H1 (cell line): ENCODE measurements at regions not wholly inside any gene's neighbourhood (a gene's known extent, or its start where the extent isn't known, plus 50 kb on each side); places are given as distances from the start of the nearest gene placed in this dataset.

ENCODE experiments used
- BRCA1 ChIP-seq: IDR thresholded peaks from 2 replicates; pipeline ENCODE4 v1.6.1; 2012; ENCODE audit warnings: low read depth, low read length, improper control_type of control experiment
- HDAC2 ChIP-seq, 2 experiments: fragments of 300-600 bp in 1 of 2; sonication (generic) in 1 of 2; IDR thresholded peaks; 2 replicates each; pipeline ENCODE4 v1.6.1; 2011 to 2012; ENCODE audit warnings: low read depth in 2 of 2, low read length in 2 of 2, mild to moderate bottlenecking in 2 of 2, moderate library complexity in 2 of 2, borderline replicate concordance in 1 of 2, inconsistent platforms in 1 of 2
- ZNF274 ChIP-seq: IDR thresholded peaks from 2 replicates; pipeline ENCODE4 v1.7.0; 2012; ENCODE audit warnings: low read length, borderline replicate concordance; ENCODE audit errors: extremely low read depth
- TF ChIP-seq, protein P1 (sequence below): fragments of 300-600 bp; sonication (generic); IDR thresholded peaks from 2 replicates; pipeline ENCODE4 v1.7.1; 2012; ENCODE audit warnings: low read length, moderate library complexity, mild to moderate bottlenecking, inconsistent platforms; ENCODE audit not compliant: insufficient replicate concordance

DNA sequence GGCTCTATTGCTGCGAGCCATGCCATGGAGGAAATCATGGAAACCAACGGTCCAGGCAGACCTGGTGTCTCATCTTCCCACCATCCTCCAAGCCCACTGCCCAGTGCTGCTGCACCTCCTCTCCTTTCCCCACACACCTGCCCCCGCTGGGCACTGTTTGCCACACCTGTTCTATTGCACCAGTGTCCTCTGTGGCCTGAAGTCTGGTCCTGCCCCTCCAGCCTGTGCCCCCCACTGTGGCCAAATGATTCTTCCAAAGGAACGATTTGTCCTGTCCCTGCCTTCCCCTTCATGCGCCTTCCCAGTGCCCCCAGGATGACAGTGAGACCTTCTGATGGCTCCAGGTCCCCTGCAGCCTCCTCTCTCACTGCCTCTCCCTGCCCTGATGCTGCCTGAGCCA is 101.9 kb upstream of the TWIST2 start (continued):
- TF ChIP-seq, protein P1, sequence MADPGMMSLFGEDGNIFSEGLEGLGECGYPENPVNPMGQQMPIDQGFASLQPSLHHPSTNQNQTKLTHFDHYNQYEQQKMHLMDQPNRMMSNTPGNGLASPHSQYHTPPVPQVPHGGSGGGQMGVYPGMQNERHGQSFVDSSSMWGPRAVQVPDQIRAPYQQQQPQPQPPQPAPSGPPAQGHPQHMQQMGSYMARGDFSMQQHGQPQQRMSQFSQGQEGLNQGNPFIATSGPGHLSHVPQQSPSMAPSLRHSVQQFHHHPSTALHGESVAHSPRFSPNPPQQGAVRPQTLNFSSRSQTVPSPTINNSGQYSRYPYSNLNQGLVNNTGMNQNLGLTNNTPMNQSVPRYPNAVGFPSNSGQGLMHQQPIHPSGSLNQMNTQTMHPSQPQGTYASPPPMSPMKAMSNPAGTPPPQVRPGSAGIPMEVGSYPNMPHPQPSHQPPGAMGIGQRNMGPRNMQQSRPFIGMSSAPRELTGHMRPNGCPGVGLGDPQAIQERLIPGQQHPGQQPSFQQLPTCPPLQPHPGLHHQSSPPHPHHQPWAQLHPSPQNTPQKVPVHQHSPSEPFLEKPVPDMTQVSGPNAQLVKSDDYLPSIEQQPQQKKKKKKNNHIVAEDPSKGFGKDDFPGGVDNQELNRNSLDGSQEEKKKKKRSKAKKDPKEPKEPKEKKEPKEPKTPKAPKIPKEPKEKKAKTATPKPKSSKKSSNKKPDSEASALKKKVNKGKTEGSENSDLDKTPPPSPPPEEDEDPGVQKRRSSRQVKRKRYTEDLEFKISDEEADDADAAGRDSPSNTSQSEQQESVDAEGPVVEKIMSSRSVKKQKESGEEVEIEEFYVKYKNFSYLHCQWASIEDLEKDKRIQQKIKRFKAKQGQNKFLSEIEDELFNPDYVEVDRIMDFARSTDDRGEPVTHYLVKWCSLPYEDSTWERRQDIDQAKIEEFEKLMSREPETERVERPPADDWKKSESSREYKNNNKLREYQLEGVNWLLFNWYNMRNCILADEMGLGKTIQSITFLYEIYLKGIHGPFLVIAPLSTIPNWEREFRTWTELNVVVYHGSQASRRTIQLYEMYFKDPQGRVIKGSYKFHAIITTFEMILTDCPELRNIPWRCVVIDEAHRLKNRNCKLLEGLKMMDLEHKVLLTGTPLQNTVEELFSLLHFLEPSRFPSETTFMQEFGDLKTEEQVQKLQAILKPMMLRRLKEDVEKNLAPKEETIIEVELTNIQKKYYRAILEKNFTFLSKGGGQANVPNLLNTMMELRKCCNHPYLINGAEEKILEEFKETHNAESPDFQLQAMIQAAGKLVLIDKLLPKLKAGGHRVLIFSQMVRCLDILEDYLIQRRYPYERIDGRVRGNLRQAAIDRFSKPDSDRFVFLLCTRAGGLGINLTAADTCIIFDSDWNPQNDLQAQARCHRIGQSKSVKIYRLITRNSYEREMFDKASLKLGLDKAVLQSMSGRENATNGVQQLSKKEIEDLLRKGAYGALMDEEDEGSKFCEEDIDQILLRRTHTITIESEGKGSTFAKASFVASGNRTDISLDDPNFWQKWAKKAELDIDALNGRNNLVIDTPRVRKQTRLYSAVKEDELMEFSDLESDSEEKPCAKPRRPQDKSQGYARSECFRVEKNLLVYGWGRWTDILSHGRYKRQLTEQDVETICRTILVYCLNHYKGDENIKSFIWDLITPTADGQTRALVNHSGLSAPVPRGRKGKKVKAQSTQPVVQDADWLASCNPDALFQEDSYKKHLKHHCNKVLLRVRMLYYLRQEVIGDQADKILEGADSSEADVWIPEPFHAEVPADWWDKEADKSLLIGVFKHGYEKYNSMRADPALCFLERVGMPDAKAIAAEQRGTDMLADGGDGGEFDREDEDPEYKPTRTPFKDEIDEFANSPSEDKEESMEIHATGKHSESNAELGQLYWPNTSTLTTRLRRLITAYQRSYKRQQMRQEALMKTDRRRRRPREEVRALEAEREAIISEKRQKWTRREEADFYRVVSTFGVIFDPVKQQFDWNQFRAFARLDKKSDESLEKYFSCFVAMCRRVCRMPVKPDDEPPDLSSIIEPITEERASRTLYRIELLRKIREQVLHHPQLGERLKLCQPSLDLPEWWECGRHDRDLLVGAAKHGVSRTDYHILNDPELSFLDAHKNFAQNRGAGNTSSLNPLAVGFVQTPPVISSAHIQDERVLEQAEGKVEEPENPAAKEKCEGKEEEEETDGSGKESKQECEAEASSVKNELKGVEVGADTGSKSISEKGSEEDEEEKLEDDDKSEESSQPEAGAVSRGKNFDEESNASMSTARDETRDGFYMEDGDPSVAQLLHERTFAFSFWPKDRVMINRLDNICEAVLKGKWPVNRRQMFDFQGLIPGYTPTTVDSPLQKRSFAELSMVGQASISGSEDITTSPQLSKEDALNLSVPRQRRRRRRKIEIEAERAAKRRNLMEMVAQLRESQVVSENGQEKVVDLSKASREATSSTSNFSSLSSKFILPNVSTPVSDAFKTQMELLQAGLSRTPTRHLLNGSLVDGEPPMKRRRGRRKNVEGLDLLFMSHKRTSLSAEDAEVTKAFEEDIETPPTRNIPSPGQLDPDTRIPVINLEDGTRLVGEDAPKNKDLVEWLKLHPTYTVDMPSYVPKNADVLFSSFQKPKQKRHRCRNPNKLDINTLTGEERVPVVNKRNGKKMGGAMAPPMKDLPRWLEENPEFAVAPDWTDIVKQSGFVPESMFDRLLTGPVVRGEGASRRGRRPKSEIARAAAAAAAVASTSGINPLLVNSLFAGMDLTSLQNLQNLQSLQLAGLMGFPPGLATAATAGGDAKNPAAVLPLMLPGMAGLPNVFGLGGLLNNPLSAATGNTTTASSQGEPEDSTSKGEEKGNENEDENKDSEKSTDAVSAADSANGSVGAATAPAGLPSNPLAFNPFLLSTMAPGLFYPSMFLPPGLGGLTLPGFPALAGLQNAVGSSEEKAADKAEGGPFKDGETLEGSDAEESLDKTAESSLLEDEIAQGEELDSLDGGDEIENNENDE: no peak
- TF ChIP-seq ZNF274 (no peak), BRCA1 (no peak), HDAC2 (IDR thresholded peaks at IDR 0.05; ENCODE audit: borderline replicate concordance in 1 of 2, low read depth in 2 of 2, low read length in 2 of 2) (no peak)
